HepG2 (cell line): ENCODE measurements at regions not wholly inside any gene's neighbourhood (a gene's known extent, or its start where the extent isn't known, plus 50 kb on each side); places are given as distances from the start of the nearest gene placed in this dataset.

Source experiments
- ATAC-seq: fragments of 200-7000 bp; cut with Tn5 transposase; 3 replicates; pipeline ENCODE4 v1.9.1; 2020; ENCODE audit warnings: mild to moderate bottlenecking, moderate library complexity
- BruUV-seq: library from RNA; stranded (reverse); fragments of 400-500 nt; replicated peaks from 2 replicates; lab custom pipeline; 2021; lab: Mats Ljungman, UMichigan
- CTCF ChIA-PET: fragments of 300-600 bp; formaldehyde crosslinking; extraction: SDS; loops from one replicate; lab custom pipeline; 2021; ENCODE audit warnings: low total read pairs, inconsistent platforms, low intra/inter-chr PET ratio; lab: Yijun Ruan, JAX
- POLR2A ChIA-PET: fragments of 350-600 bp; sonication (Branson Sonifier 250); formaldehyde crosslinking; loops from one replicate; lab custom pipeline; 2020; ENCODE audit warnings: antibody characterized with exemption, inconsistent platforms; lab: Yijun Ruan, JAX
- DNase-seq: peaks from one replicate; pipeline ENCODE4 v3.0.0-alpha.2; 2015; ENCODE audit warnings: low spot score
- FAIRE-seq: peaks from 3 replicates; lab custom pipeline; 2011; peaks lifted over from hg19 to GRCh38; lab: Jason Lieb, UNC
- H2AFZ ChIP-seq: one replicate; pipeline ENCODE4 v1.6.1; 2011; ENCODE audit warnings: low read length, inconsistent platforms
- H3K27ac ChIP-seq: fragments of 300-600 bp; 3 replicates; pipeline ENCODE4 v1.8.0; 2011; ENCODE audit warnings: mixed run types, mild to moderate bottlenecking, mixed read lengths, low read length, inconsistent platforms; ENCODE audit not compliant: insufficient read depth; ENCODE audit errors: extremely low read length
- H3K27me3 ChIP-seq, 2 experiments: fragments of 200-600 bp in 1 of 2; 2 replicates in 1 of 2; 3 replicates in 1 of 2; pipeline versions ENCODE4 v1.6.0 to v1.8.0; 2011; ENCODE audit warnings: low read length in 2 of 2, mild to moderate bottlenecking in 2 of 2, moderate library complexity in 2 of 2, inconsistent platforms in 1 of 2; ENCODE audit not compliant: insufficient read depth in 2 of 2, control insufficient read depth in 1 of 2
- H3K36me3 ChIP-seq, 2 experiments: fragments of 200-600 bp in 1 of 2; replicated peaks in 1 of 2; 2 replicates in 1 of 2; 3 replicates in 1 of 2; pipeline versions ENCODE4 v1.5.1 to v1.8.0; 2011; ENCODE audit warnings: low read length in 2 of 2, inconsistent platforms in 1 of 2; ENCODE audit not compliant: insufficient read depth in 2 of 2, control insufficient read depth in 1 of 2
- H3K4me1 ChIP-seq: 2 replicates; pipeline ENCODE4 v1.5.1; 2012; ENCODE audit warnings: low read length, inconsistent platforms; ENCODE audit not compliant: insufficient read depth
- H3K4me2 ChIP-seq: 2 replicates; pipeline ENCODE4 v1.6.0; 2011; ENCODE audit warnings: low read depth, low read length, inconsistent platforms
- H3K4me3 ChIP-seq, 3 experiments: fragments of 200-600 bp in 1 of 3; sonication (generic), shearing (Covaris generic) in 1 of 3; replicated peaks in 1 of 3; 2 replicates each; pipeline ENCODE4 v1.5.1; 2011 to 2016; ENCODE audit warnings: low read length in 3 of 3, inconsistent platforms in 2 of 3, low read depth in 2 of 3, mild to moderate bottlenecking in 2 of 3, control low read depth in 1 of 3, mixed read lengths in 1 of 3; ENCODE audit not compliant: insufficient read depth in 1 of 3
- H3K79me2 ChIP-seq: one replicate; pipeline ENCODE4 v1.6.1; 2011; ENCODE audit warnings: low read length, inconsistent platforms; ENCODE audit not compliant: insufficient read depth
- H3K9ac ChIP-seq: 2 replicates; pipeline ENCODE4 v1.6.0; 2011; ENCODE audit warnings: mild to moderate bottlenecking, low read depth, low read length, inconsistent platforms; ENCODE audit not compliant: insufficient read depth
- H3K9me3 ChIP-seq: 2 replicates; pipeline ENCODE4 v1.5.1; 2012; ENCODE audit warnings: mild to moderate bottlenecking, low read length
- H4K20me1 ChIP-seq: 2 replicates; pipeline ENCODE4 v1.6.0; 2011; ENCODE audit warnings: inconsistent platforms, mild to moderate bottlenecking, low read length, moderate library complexity; ENCODE audit not compliant: insufficient read depth
- DBP ChIP-seq: sonication (generic); formaldehyde crosslinking; IDR thresholded peaks from 2 replicates; pipeline ENCODE4 v1.4.0; 2020; ENCODE audit warnings: missing genetic modification reagents; ENCODE audit errors: not compliant biosample characterization
- EP300 ChIP-seq, 3 experiments: sonication (generic) in 1 of 3; formaldehyde crosslinking in 1 of 3; IDR thresholded peaks; 2 replicates each; pipeline versions ENCODE4 v1.5.1 to v1.6.1; 2011 to 2020; ENCODE audit warnings: low read depth in 2 of 3, low read length in 2 of 3, borderline replicate concordance in 1 of 3, improper control_type of control experiment in 1 of 3, mild to moderate bottlenecking in 1 of 3, missing genetic modification reagents in 1 of 3, moderate library complexity in 1 of 3
- ISX ChIP-seq: sonication (generic); formaldehyde crosslinking; conservative IDR thresholded peaks from 2 replicates; pipeline ENCODE4 v1.5.0; 2020; ENCODE audit warnings: missing genetic modification reagents
- NFKB2 ChIP-seq: sonication (generic); formaldehyde crosslinking; IDR thresholded peaks from 2 replicates; pipeline ENCODE4 v1.4.0; 2020; ENCODE audit warnings: missing genetic modification reagents, borderline replicate concordance
- NFKBIZ ChIP-seq: IDR thresholded peaks from 2 replicates; pipeline ENCODE4 v1.6.1; 2018; ENCODE audit warnings: missing genetic modification reagents, missing compliant biosample characterization
- NR2C2 ChIP-seq: sonication (generic); formaldehyde crosslinking; IDR thresholded peaks from 2 replicates; pipeline ENCODE4 v1.4.0; 2020; ENCODE audit warnings: missing genetic modification reagents, mild to moderate bottlenecking, moderate library complexity, borderline replicate concordance
- PAF1 ChIP-seq: IDR thresholded peaks from 2 replicates; pipeline ENCODE4 v1.6.1; 2016; ENCODE audit warnings: missing genetic modification reagents, missing compliant biosample characterization
- SIN3B ChIP-seq: fragments of 150-350 bp; IDR thresholded peaks from 2 replicates; pipeline ENCODE4 v1.6.1; 2014; ENCODE audit warnings: low read length
- SP5 ChIP-seq: IDR thresholded peaks from 2 replicates; pipeline ENCODE4 v1.6.1; 2016; ENCODE audit warnings: low read depth, borderline replicate concordance
- ZNF260 ChIP-seq: sonication (generic); formaldehyde crosslinking; IDR thresholded peaks from 2 replicates; pipeline ENCODE4 v1.4.0; 2020; ENCODE audit warnings: missing genetic modification reagents, low read depth, mild to moderate bottlenecking, borderline replicate concordance
- ZNF558 ChIP-seq: sonication (generic); formaldehyde crosslinking; IDR thresholded peaks from 2 replicates; pipeline ENCODE4 v1.9.0; 2022; ENCODE audit warnings: mild to moderate bottlenecking, missing genetic modification reagents, borderline replicate concordance
- ZNF598 ChIP-seq: sonication (generic); formaldehyde crosslinking; IDR thresholded peaks from 2 replicates; pipeline ENCODE4 v1.5.1; 2020; ENCODE audit warnings: mild to moderate bottlenecking, missing genetic modification reagents, borderline replicate concordance
- ZNF703 ChIP-seq: sonication (generic); formaldehyde crosslinking; IDR thresholded peaks from 2 replicates; pipeline ENCODE4 v1.5.1; 2020; ENCODE audit warnings: missing genetic modification reagents, mild to moderate bottlenecking, moderate library complexity, borderline replicate concordance
- ZNF766 ChIP-seq: sonication (generic); formaldehyde crosslinking; IDR thresholded peaks from 2 replicates; pipeline ENCODE4 v1.5.0; 2020; ENCODE audit warnings: missing genetic modification reagents, borderline replicate concordance
- ZSCAN29 ChIP-seq: sonication (generic); formaldehyde crosslinking; conservative IDR thresholded peaks from 2 replicates; pipeline ENCODE4 v1.4.0; 2020; ENCODE audit warnings: mild to moderate bottlenecking, missing genetic modification reagents
- in situ Hi-C: cut with HindIII; loops from 2 replicates; pipeline ENCODE4 v1.10.0; 2017; ENCODE audit warnings: low pct_unique_long_range_greater_than_20kb; ENCODE audit not compliant: extremely low pct_ligation_motif_present
- intact Hi-C: fragments of 100-400 bp; cut with micrococcal nuclease; formaldehyde crosslinking; loops from one replicate; pipeline ENCODE4 v1.10.0; 2022; ENCODE audit not compliant: unreplicated experiment
- TF ChIP-seq, protein P1 (sequence below): sonication (generic); formaldehyde crosslinking; IDR thresholded peaks from 2 replicates; pipeline ENCODE4 v1.4.0; 2020; ENCODE audit warnings: missing genetic modification reagents, borderline replicate concordance
- TF ChIP-seq, protein P2 (sequence below): sonication (generic); formaldehyde crosslinking; IDR thresholded peaks from 2 replicates; pipeline ENCODE4; 2020; ENCODE audit warnings: missing genetic modification reagents, mild to moderate bottlenecking, borderline replicate concordance

GRCh38 chr1:163652441-163652840 is 330.7 kb downstream of the NUF2 start:
- intact Hi-C loops, result no loop called here
- in situ Hi-C loops, result no loop called here
- CTCF ChIA-PET, result no interaction called here

More at GRCh38 chr1:163652441-163652840, 330.7 kb downstream of the NUF2 start:
- BruUV-seq, result no TSS peak
- TF ChIP-seq, protein P1, sequence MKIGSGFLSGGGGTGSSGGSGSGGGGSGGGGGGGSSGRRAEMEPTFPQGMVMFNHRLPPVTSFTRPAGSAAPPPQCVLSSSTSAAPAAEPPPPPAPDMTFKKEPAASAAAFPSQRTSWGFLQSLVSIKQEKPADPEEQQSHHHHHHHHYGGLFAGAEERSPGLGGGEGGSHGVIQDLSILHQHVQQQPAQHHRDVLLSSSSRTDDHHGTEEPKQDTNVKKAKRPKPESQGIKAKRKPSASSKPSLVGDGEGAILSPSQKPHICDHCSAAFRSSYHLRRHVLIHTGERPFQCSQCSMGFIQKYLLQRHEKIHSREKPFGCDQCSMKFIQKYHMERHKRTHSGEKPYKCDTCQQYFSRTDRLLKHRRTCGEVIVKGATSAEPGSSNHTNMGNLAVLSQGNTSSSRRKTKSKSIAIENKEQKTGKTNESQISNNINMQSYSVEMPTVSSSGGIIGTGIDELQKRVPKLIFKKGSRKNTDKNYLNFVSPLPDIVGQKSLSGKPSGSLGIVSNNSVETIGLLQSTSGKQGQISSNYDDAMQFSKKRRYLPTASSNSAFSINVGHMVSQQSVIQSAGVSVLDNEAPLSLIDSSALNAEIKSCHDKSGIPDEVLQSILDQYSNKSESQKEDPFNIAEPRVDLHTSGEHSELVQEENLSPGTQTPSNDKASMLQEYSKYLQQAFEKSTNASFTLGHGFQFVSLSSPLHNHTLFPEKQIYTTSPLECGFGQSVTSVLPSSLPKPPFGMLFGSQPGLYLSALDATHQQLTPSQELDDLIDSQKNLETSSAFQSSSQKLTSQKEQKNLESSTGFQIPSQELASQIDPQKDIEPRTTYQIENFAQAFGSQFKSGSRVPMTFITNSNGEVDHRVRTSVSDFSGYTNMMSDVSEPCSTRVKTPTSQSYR (CRISPR knock-in tag), result no peak
- no peak for TF ChIP-seq ISX (CRISPR knock-in tag)
- no peak for TF ChIP-seq DBP (CRISPR knock-in tag)
- TF ChIP-seq NR2C2 (CRISPR knock-in tag), result no peak
- no peak for TF ChIP-seq ZNF703
- no peak for TF ChIP-seq EP300 (IDR thresholded peaks at IDR 0.05; ENCODE audit: low read depth in 2 of 2, low read length in 2 of 2)
- TF ChIP-seq EP300 (CRISPR knock-in tag; IDR thresholded peaks at IDR 0.05; ENCODE audit: borderline replicate concordance), result no peak
- TF ChIP-seq, protein P2, sequence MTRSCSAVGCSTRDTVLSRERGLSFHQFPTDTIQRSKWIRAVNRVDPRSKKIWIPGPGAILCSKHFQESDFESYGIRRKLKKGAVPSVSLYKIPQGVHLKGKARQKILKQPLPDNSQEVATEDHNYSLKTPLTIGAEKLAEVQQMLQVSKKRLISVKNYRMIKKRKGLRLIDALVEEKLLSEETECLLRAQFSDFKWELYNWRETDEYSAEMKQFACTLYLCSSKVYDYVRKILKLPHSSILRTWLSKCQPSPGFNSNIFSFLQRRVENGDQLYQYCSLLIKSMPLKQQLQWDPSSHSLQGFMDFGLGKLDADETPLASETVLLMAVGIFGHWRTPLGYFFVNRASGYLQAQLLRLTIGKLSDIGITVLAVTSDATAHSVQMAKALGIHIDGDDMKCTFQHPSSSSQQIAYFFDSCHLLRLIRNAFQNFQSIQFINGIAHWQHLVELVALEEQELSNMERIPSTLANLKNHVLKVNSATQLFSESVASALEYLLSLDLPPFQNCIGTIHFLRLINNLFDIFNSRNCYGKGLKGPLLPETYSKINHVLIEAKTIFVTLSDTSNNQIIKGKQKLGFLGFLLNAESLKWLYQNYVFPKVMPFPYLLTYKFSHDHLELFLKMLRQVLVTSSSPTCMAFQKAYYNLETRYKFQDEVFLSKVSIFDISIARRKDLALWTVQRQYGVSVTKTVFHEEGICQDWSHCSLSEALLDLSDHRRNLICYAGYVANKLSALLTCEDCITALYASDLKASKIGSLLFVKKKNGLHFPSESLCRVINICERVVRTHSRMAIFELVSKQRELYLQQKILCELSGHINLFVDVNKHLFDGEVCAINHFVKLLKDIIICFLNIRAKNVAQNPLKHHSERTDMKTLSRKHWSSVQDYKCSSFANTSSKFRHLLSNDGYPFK (CRISPR knock-in tag), result no peak
- TF ChIP-seq PAF1 (CRISPR knock-in tag), result no peak
- no peak for TF ChIP-seq SP5 (CRISPR knock-in tag)
- TF ChIP-seq ZNF598, result no peak
- TF ChIP-seq SIN3B, result no peak
- no peak for TF ChIP-seq ZNF558 (CRISPR knock-in tag)
- no peak for TF ChIP-seq NFKB2 (CRISPR knock-in tag)
- no peak for TF ChIP-seq ZNF260
- TF ChIP-seq NFKBIZ (CRISPR knock-in tag), result no peak
- no peak for TF ChIP-seq ZSCAN29 (CRISPR knock-in tag)
- TF ChIP-seq ZNF766, result no peak
- H3K27me3 ChIP-seq, result no peaks in the 10 kb centered on the region
- no peak for FAIRE-seq
- POLR2A ChIA-PET, result no interaction called here
- H2AFZ ChIP-seq, result no peak overlapping the region
- H3K4me1 ChIP-seq, result no peaks in the 10 kb centered on the region
- no peaks in the 10 kb centered on the region for H4K20me1 ChIP-seq
- H3K79me2 ChIP-seq, result no peaks in the 10 kb centered on the region
- peaks cover 49% of the 10 kb centered on the region for H3K9me3 ChIP-seq
- no peak overlapping the region for H3K27ac ChIP-seq
- H3K4me2 ChIP-seq, result no peak overlapping the region
- DNase-seq, result no peak
- H3K4me3 ChIP-seq, result no peak overlapping the region
- no peaks in the 10 kb centered on the region for H3K36me3 ChIP-seq
- no peak overlapping the region for H3K9ac ChIP-seq
- no peak for ATAC-seq
